Effector CD4-positive, alpha-beta T cell (primary cell): ENCODE measurements at regions not wholly inside any gene's neighbourhood (a gene's known extent, or its start where the extent isn't known, plus 50 kb on each side); places are given as distances from the start of the nearest gene placed in this dataset.
"Not testable (repeated sequence)": the region's sequence is repeated elsewhere in the genome, so short reads cannot be mapped to it uniquely, and the experiment has no call there.

Source experiments
- DNase-seq: peaks from one replicate; pipeline ENCODE4 v3.0.0-alpha.2; 2020

GRCh38 chrX:136975684-136976470, 57.9 kb downstream of the GPR101 start:
- no peak for DNase-seq

DNA sequence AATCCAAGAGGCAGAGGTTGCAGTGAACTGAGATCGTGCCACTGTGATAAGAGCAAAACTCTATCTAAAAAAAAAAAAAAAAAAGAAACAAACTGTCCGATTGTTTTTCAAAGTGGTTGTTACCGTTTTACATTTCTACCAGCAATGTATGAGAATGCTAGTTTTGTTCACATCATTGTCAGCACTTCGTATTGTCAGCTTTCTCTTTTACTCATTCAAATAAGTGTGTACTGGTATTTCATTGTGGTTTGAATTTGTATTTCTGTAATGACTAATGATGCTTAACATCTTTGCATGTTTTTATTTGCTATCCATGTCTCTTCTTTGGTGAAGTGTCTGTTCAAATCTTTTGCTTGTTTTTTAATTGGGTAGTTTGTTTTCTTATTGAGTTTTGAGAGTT, 65.8 kb downstream of the GPR101 start:
- no peak for DNase-seq

GRCh38 chrX:136963973-136964372, 69.8 kb downstream of the GPR101 start:
- no peak for DNase-seq

GRCh38 chrX:136961594-136962135, 72.1 kb downstream of the GPR101 start:
- no peak for DNase-seq

DNA sequence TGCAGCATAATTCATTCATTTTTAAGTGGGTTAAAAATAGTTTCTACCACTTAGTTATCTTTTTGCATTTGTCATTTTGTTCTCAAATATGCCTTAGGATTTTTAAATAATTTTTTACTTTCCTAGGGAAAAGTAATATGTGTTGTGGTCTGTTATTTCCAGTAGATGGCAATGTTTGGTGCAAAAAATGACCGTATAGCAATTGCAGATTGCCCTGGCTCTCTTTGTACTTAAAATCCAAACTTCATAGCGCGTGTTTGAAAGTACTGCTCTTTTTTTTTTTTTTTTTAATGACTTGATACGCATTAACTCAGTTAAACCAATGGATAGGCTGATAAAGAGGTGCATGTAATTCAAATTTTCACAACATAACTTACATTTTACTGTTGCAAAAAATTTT, 74.4 kb upstream of the RBMX start:
- no peak for DNase-seq

- peak; percentile 25 for DNase-seq
Observed at GRCh38 chrX:136953867-136954787, 73.6 kb upstream of the RBMX start.

DNA sequence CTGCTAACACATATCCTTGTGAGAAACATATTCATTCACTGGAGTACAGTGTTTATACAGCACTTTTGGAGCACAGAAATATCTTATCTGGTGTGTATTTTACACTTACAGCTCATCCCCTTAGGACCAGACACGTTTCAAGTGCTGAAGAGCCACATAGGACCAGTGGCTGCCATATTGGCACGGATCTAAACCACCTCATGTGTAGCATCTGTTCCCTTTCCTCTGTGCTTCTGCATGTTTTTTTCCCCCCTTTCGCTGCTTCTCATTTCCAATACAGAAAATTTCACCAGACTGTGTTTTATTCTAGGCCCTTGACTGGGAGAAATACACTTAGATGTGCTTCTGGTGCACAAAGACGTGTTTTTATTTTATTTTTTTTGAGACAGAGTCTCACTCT, 69.7 kb upstream of the RBMX start:
- no peak for DNase-seq

DNA sequence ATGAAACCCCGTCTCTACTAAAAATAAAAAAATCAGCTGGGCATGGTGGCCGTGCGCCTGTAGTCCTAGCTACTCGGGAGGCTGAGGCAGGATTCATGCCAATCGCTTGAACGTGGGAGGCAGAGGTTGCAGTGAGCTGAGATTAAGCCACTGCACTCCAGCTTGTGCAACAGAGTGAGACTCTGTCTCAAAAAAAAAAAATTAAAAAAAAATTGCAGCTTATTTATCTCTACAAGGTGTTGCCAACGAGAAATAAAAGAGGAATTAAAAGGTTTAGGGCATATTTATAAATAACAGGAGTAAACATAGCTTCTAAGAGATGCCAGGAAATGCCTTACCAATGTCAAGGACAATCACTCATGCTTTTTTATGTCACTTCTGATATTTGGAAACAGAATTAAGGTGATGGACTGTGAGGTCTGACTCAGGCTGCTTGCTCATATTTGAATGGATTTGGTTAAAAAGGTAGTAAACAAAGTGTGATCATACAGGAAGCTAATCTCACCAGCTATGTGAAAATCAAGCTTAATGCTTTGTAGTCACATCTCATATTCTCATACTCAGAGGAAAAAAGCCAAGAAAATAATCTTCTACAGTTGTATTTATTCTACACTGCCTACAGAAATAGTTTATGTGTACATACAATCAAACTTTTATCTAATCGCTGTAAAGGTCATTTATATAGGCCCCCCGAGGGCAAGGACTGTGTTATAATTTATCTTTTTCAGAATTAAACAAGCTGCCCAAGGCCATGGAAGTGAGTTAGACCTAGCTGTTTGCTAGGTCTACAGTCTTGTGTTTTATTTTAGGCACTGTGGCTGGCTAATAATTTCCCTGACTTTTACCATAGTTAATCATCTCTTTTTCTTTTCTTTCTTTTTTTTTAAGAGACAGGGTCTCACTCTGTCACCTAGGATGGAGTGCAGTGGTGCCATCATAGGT, 61.1 kb upstream of the RBMX start:
- DNase-seq = no peak

DNA sequence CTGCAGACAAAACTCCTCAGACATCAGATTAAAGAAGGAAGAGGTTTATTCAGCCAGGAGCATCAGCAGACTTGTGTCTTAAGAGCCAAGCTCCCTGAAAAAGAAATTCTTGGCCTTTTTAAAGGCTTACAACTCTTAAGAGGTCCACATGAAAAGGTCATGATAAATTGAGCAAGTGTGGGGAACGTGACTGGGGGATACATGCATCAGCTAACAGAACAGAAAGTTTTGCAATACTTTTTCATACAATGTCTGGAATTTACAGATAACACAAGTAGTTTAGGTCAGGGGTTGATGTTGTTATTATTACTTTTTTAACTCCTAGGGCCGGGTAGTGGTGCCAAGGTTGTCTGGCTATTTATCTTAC, 55.6 kb upstream of the RBMX start:
- no peak for DNase-seq

GRCh38 chrX:136935533-136936182, 55.1 kb upstream of the RBMX start:
- DNase-seq = not testable (repeated sequence)

DNA sequence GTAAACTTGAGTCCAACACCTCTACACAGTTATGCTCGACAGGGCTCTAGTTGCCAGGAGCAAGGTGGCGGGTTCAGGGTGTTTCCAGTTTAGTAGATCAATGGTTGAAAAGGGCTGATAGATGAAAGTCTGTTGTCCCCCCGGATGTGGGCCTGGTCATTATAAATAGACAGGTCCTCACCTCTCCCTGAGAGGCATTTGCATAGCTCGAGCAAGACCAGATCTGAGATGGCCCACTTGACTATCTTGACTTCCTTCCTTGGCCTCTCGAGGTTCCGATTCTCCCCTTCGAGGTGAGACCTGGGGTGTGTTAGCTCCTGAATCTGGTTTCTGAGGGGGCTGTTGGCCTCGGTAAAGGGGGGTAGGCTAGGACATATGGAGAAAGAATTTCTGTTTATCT, 54.1 kb upstream of the RBMX start:
- DNase-seq = not testable (repeated sequence)

DNA sequence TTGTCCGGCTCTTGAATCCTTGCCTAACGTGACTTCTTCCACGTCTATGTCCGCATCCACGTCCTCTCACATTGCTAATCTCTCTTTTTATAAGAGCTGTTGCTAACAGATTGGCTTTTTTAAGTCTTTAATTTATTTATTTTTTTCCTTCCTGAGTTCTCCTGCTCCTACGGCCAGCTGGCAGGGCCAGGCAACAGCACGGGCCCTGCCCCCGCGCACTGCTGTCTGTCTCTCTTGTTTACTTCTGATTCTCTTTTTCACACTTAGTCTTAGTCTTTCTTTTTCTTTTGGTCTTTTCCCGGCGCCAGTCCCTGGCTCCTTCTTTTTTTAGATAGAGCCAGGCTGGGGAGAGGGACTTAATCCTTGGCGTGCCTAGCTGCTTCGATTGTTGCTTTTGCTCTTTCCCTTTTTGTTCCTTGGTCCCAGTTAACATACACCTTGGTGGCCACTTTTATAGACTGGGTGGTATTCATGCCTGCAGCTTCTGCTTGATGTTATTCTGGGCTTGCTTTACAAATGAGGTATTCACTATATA, 53.2 kb upstream of the RBMX start:
- no peak for DNase-seq

DNA sequence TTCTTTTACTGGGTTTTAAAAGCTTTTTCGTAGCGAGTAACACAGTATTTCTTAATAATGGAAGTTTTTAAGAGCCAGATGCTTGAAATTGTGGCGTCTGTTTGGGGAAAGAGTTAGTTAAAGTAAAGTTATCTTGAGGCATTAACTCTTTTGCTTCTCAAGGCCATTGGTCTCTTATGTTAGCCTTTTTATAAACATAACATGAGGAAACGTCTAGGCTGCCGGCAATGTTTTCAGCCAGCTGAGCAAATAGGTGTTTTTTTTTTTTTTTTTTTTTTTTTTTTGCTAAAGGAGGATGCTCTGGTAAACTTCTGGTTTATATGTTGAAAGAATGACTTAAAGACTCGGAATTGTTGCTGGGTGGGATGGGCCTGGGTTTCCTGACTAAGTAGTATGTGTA, 51.1 kb upstream of the RBMX start:
- no peak for DNase-seq
